B cell (primary cell): ENCODE measurements at regions not wholly inside any gene's neighbourhood (a gene's known extent, or its start where the extent isn't known, plus 50 kb on each side); places are given as distances from the start of the nearest gene placed in this dataset.
"Not testable (repeated sequence)": the region's sequence is repeated elsewhere in the genome, so short reads cannot be mapped to it uniquely, and the experiment has no call there.

Source experiments
- ATAC-seq: fragments of 200-7000 bp; cut with Tn5 transposase; one replicate; pipeline ENCODE4 v1.10.0; 2021; ENCODE audit warnings: low read depth, mild to moderate bottlenecking, moderate number of reproducible peaks, moderate library complexity
- CTCF ChIA-PET: fragments of 350-600 bp; sonication (Branson Sonifier 250); formaldehyde crosslinking; loops from one replicate; lab custom pipeline; 2021; ENCODE audit warnings: antibody characterized with exemption, inconsistent platforms; lab: Charles Lee
- POLR2A ChIA-PET: fragments of 350-600 bp; sonication (Branson Sonifier 250); formaldehyde crosslinking; loops from one replicate; lab custom pipeline; 2021; ENCODE audit warnings: antibody characterized with exemption; lab: Charles Lee
- DNase-seq: peaks from one replicate; pipeline ENCODE4 v3.0.0; 2013
- H2AFZ ChIP-seq: 2 replicates; pipeline ENCODE4 v1.6.1; 2012; ENCODE audit warnings: mild to moderate bottlenecking, low read depth, low read length; ENCODE audit not compliant: insufficient read depth, poor library complexity, severe bottlenecking
- H3K27ac ChIP-seq, 2 donors: 1 replicate in 1 of 2; 2 replicates in 1 of 2; pipeline ENCODE4 v1.5.1; 2012 to 2013; ENCODE audit warnings: low read length in 2 of 2, mild to moderate bottlenecking in 2 of 2, moderate library complexity in 1 of 2
- H3K27me3 ChIP-seq, 4 experiments: fragments of 200-600 bp in 1 of 4; sonication (generic) in 1 of 4; replicated peaks in 1 of 4; 1 replicate in 2 of 4; 2 replicates in 2 of 4; pipeline versions ENCODE4 v1.6.1 to v1.7.0; 2013 to 2016; ENCODE audit warnings: low read length in 3 of 4, mild to moderate bottlenecking in 2 of 4, mixed read lengths in 1 of 4, moderate library complexity in 1 of 4; ENCODE audit not compliant: insufficient read depth in 4 of 4, control insufficient read depth in 3 of 4; ENCODE audit errors: control extremely low read depth in 1 of 4
- H3K36me3 ChIP-seq, 2 experiments: replicated peaks in 1 of 2; 1 replicate in 1 of 2; 2 replicates in 1 of 2; pipeline versions ENCODE4 v1.6.1 to v1.7.1; 2013; ENCODE audit warnings: low read length in 1 of 2; ENCODE audit not compliant: insufficient read depth in 2 of 2, control insufficient read depth in 1 of 2; ENCODE audit errors: control extremely low read depth in 1 of 2, extremely low read depth in 1 of 2
- H3K4me1 ChIP-seq, 2 donors: fragments of 200-600 bp in 1 of 2; sonication (generic) in 1 of 2; 1 replicate in 1 of 2; 2 replicates in 1 of 2; pipeline versions ENCODE4 v1.5.1 to v1.6.1; 2013 to 2017; ENCODE audit warnings: low read length in 2 of 2; ENCODE audit not compliant: control insufficient read depth in 2 of 2, insufficient read depth in 2 of 2
- H3K4me2 ChIP-seq: replicated peaks from 2 replicates; pipeline ENCODE3; 2012; ENCODE audit warnings: mild to moderate bottlenecking, low read depth, low read length; ENCODE audit not compliant: poor library complexity, severe bottlenecking
- H3K4me3 ChIP-seq, 5 experiments: fragments of 200-600 bp in 1 of 5; sonication (generic) in 1 of 5; 1 replicate in 3 of 5; 2 replicates in 2 of 5; pipeline versions ENCODE4 v1.5.1 to v1.7.0; 2011 to 2016; ENCODE audit warnings: low read length in 4 of 5, mild to moderate bottlenecking in 4 of 5, low read depth in 2 of 5, control low read depth in 1 of 5, moderate library complexity in 1 of 5; ENCODE audit not compliant: insufficient read depth in 1 of 5; ENCODE audit errors: control extremely low read depth in 1 of 5, extremely low read depth in 1 of 5
- H3K79me2 ChIP-seq: fragments of 200-600 bp; sonication (generic); one replicate; pipeline ENCODE4 v1.6.0; 2016; ENCODE audit warnings: low read length; ENCODE audit not compliant: control insufficient read depth, insufficient read depth
- H3K9ac ChIP-seq: fragments of 200-600 bp; sonication (generic); 2 replicates; pipeline ENCODE4 v1.6.1; 2017; ENCODE audit warnings: mild to moderate bottlenecking, low read length, moderate library complexity
- H3K9me3 ChIP-seq, 3 donors: one replicate each; pipeline versions ENCODE4 v1.6.1 to v1.7.1; 2013; ENCODE audit warnings: low read length in 2 of 3; ENCODE audit not compliant: control insufficient read depth in 2 of 3, insufficient read depth in 1 of 3; ENCODE audit errors: control extremely low read depth in 1 of 3
- H4K20me1 ChIP-seq: 2 replicates; pipeline ENCODE4 v1.6.0; 2012; ENCODE audit warnings: mild to moderate bottlenecking, low read length; ENCODE audit not compliant: insufficient read depth, control insufficient read depth, poor library complexity, severe bottlenecking
- H3K27ac Mint-ChIP-seq: one replicate; pipeline ENCODE4 v1.8.0; 2021; ENCODE audit warnings: mixed read lengths
- H3K27me3 Mint-ChIP-seq: one replicate; pipeline ENCODE4 v1.8.0; 2021; ENCODE audit warnings: mixed read lengths
- H3K4me1 Mint-ChIP-seq: one replicate; pipeline ENCODE4 v1.8.0; 2021; ENCODE audit warnings: mixed read lengths
- H3K4me3 Mint-ChIP-seq: one replicate; pipeline ENCODE4 v1.8.0; 2021; ENCODE audit warnings: mixed read lengths
- H3K9me3 Mint-ChIP-seq: one replicate; pipeline ENCODE4 v1.8.0; 2022; ENCODE audit warnings: mixed read lengths; ENCODE audit not compliant: insufficient read depth
- CTCF ChIP-seq: fragments of 200-600 bp; IDR thresholded peaks from one replicate; pipeline ENCODE4 v1.8.0; 2022; ENCODE audit warnings: antibody characterized with exemption, mild to moderate bottlenecking
- EZH2 ChIP-seq: IDR thresholded peaks from 2 replicates; pipeline ENCODE4 v1.6.1; 2012; ENCODE audit warnings: borderline replicate concordance, low read depth, mild to moderate bottlenecking, moderate library complexity, low read length; ENCODE audit not compliant: insufficient read depth, poor library complexity, severe bottlenecking
- WGBS: methylation state at CpG from one replicate; pipeline ENCODE4 v1.1.5; 2013; ENCODE audit warnings: missing lambda C conversion rate; ENCODE audit not compliant: insufficient coverage; 5-methylcytosine and 5-hydroxymethylcytosine counted together
- intact Hi-C: fragments of 100-400 bp; cut with micrococcal nuclease; formaldehyde crosslinking; loops from one replicate; pipeline ENCODE4 v1.10.0; 2022

- no peaks in the 10 kb centered on the region for H4K20me1 ChIP-seq
- DNase-seq (no peak), ATAC-seq (no peak)
- Mint-ChIP-seq H3K27me3 (peaks cover 7% of the 10 kb centered on the region), H3K9me3 (no peaks in the 10 kb centered on the region), H3K27ac (no peak overlapping the region), H3K4me3 (no peak overlapping the region), H3K4me1 (no peaks in the 10 kb centered on the region)
- no peak overlapping the region for H3K27ac ChIP-seq
- no peak overlapping the region for H3K4me2 ChIP-seq
- no peaks in the 10 kb centered on the region for H3K27me3 ChIP-seq
- H3K9ac ChIP-seq, result no peak overlapping the region
- H3K4me3 ChIP-seq, result no peak overlapping the region
- TF ChIP-seq CTCF (no peak), EZH2 (no peak)
- H3K4me1 ChIP-seq, result no peaks in the 10 kb centered on the region
- no peaks in the 10 kb centered on the region for H3K36me3 ChIP-seq
- WGBS, result 67% methylated on average over 5 of the region's 9 CpGs
- ChIA-PET POLR2A (no interaction called here), CTCF (no interaction called here)
- no peaks in the 10 kb centered on the region for H3K79me2 ChIP-seq
- intact Hi-C loops, result no loop called here
- no peak overlapping the region for H2AFZ ChIP-seq
- peaks cover 0 to 11% (median 0%) of the 10 kb centered on the region in 3 donors for H3K9me3 ChIP-seq
Measured at GRCh38 chr4:183816882-183817509, 88.1 kb upstream of the STOX2 start.

GRCh38 chr4:183818591-183818990 is 86.5 kb upstream of the STOX2 start:
- H3K79me2 ChIP-seq, H3K9ac ChIP-seq, H3K4me1 Mint-ChIP-seq, CTCF ChIA-PET, DNase-seq, H3K27me3 Mint-ChIP-seq, H3K4me3 ChIP-seq, H3K36me3 ChIP-seq, ATAC-seq, H4K20me1 ChIP-seq, H3K27ac ChIP-seq, H3K9me3 Mint-ChIP-seq, H3K27me3 ChIP-seq, H3K27ac Mint-ChIP-seq, intact Hi-C loops, POLR2A ChIA-PET, H3K4me1 ChIP-seq, H3K4me2 ChIP-seq, H3K4me3 Mint-ChIP-seq, H2AFZ ChIP-seq: not testable (repeated sequence)
- H3K9me3 ChIP-seq, result peaks cover 0 to 11% (median 0%) of the 10 kb centered on the region in 3 donors
- WGBS, result 97% methylated on average over 28 of the region's 30 CpGs
